GM12878 (cell line): ENCODE measurements at regions not wholly inside any gene's neighbourhood (a gene's known extent, or its start where the extent isn't known, plus 50 kb on each side); places are given as distances from the start of the nearest gene placed in this dataset.
A peak's percentile ranks its signal among the peaks of the same experiment; 100 is the strongest.

Experiments used
- ATAC-seq: fragments of 200-7000 bp; cut with Tn5 transposase; 3 replicates; pipeline ENCODE4 v1.9.1; 2020; ENCODE audit warnings: mild to moderate bottlenecking, moderate library complexity
- BruUV-seq: library from RNA; stranded (reverse); fragments of 400-500 nt; replicated peaks from 2 replicates; lab custom pipeline; 2021; lab: Mats Ljungman, UMichigan
- CTCF ChIA-PET: fragments of 300-600 bp; sonication (Branson Sonifier 250); formaldehyde crosslinking; extraction: SDS; loops from one replicate; lab custom pipeline; 2021; ENCODE audit warnings: inconsistent platforms; lab: Yijun Ruan, JAX
- POLR2A ChIA-PET: fragments of 350-600 bp; formaldehyde crosslinking; extraction: SDS; loops from one replicate; lab custom pipeline; 2021; ENCODE audit warnings: inconsistent platforms; lab: Charles Lee
- RAD21 ChIA-PET: fragments of 300-600 bp; sonication (Branson Sonifier 250); formaldehyde crosslinking; loops from one replicate; lab custom pipeline; 2023; ENCODE audit warnings: antibody characterized with exemption; ENCODE audit not compliant: unreplicated experiment; lab: Charles Lee
- SMC1A ChIA-PET: fragments of 300-600 bp; sonication (Branson Sonifier 250); formaldehyde crosslinking; loops from one replicate; lab custom pipeline; 2023; ENCODE audit not compliant: unreplicated experiment, uncharacterized antibody; lab: Charles Lee
- DNase-seq: peaks from one replicate; pipeline ENCODE4 v3.0.0-alpha.2; 2011; ENCODE audit warnings: low read depth, low spot score
- FAIRE-seq: peaks from 3 replicates; lab custom pipeline; 2011; peaks lifted over from hg19 to GRCh38; lab: Jason Lieb, UNC
- H2AFZ ChIP-seq: 2 replicates; pipeline ENCODE4 v1.6.0; 2011; ENCODE audit warnings: low read depth, low read length, control low read depth; ENCODE audit not compliant: control insufficient read depth
- H3K27ac ChIP-seq: 2 replicates; pipeline ENCODE4 v1.5.1; 2011; ENCODE audit warnings: control low read depth; ENCODE audit not compliant: control insufficient read depth, insufficient read depth
- H3K27me3 ChIP-seq, 2 experiments: replicated peaks in 1 of 2; 2 replicates each; pipeline versions ENCODE4 v1.6.0 to v1.6.1; 2011; ENCODE audit warnings: low read length in 1 of 2; ENCODE audit not compliant: control insufficient read depth in 2 of 2, insufficient read depth in 2 of 2
- H3K36me3 ChIP-seq, 2 experiments: 2 replicates each; pipeline ENCODE4 v1.5.1; 2011; ENCODE audit warnings: low read length in 1 of 2; ENCODE audit not compliant: control insufficient read depth in 2 of 2, insufficient read depth in 2 of 2
- H3K4me1 ChIP-seq: 2 replicates; pipeline ENCODE4 v1.6.1; 2011; ENCODE audit warnings: mild to moderate bottlenecking, low read length, moderate library complexity, mixed read lengths; ENCODE audit not compliant: control insufficient read depth, insufficient read depth
- H3K4me2 ChIP-seq: 2 replicates; pipeline ENCODE4 v1.6.0; 2011; ENCODE audit warnings: control low read depth; ENCODE audit not compliant: control insufficient read depth, insufficient read depth
- H3K4me3 ChIP-seq: fragments of 200-600 bp; sonication (generic); 2 replicates; pipeline ENCODE4 v1.5.1; 2016
- H3K79me2 ChIP-seq: 2 replicates; pipeline ENCODE4 v1.6.0; 2011; ENCODE audit warnings: low read length; ENCODE audit not compliant: control insufficient read depth, insufficient read depth
- H3K9ac ChIP-seq: 2 replicates; pipeline ENCODE4 v1.8.0; 2011; ENCODE audit warnings: low read length, control low read depth, mixed read lengths; ENCODE audit not compliant: control insufficient read depth, insufficient read depth
- H3K9me3 ChIP-seq: replicated peaks from 3 replicates; pipeline ENCODE4 v1.5.1; 2011; ENCODE audit warnings: mild to moderate bottlenecking, low read length; ENCODE audit not compliant: control insufficient read depth, insufficient read depth
- H4K20me1 ChIP-seq: 2 replicates; pipeline ENCODE4 v1.6.0; 2011; ENCODE audit not compliant: control insufficient read depth, insufficient read depth
- CHD1 ChIP-seq: IDR thresholded peaks from 2 replicates; pipeline ENCODE4 v1.6.1; 2012; ENCODE audit warnings: low read depth, low read length, improper control_type of control experiment
- EGR1 ChIP-seq, 2 experiments: IDR thresholded peaks; 1 replicate in 1 of 2; 2 replicates in 1 of 2; pipeline ENCODE4 v1.6.1; 2011 to 2012; ENCODE audit warnings: low read depth in 2 of 2, low read length in 2 of 2, borderline replicate concordance in 1 of 2, mild to moderate bottlenecking in 1 of 2, moderate library complexity in 1 of 2
- HDGF ChIP-seq: fragments of 450-650 bp; IDR thresholded peaks from 2 replicates; pipeline ENCODE4 v1.6.1; 2016; ENCODE audit warnings: antibody characterized with exemption
- MTA2 ChIP-seq: fragments of 450-650 bp; IDR thresholded peaks from 2 replicates; pipeline ENCODE4 v1.6.1; 2016; ENCODE audit warnings: low read depth, mild to moderate bottlenecking, moderate library complexity
- MTA3 ChIP-seq: IDR thresholded peaks from 2 replicates; pipeline ENCODE4 v1.6.1; 2012; ENCODE audit warnings: low read length, inconsistent platforms, borderline replicate concordance
- YY1 ChIP-seq: IDR thresholded peaks from 2 replicates; pipeline ENCODE4 v1.6.1; 2011; ENCODE audit warnings: low read depth, mild to moderate bottlenecking, low read length
- WGBS: methylation state at CpG from one replicate; pipeline ENCODE4 v1.1.6; 2016; ENCODE audit warnings: low lambda C conversion rate; ENCODE audit not compliant: insufficient replicate concordance, insufficient coverage; ENCODE audit errors: missing lambda C conversion rate; 5-methylcytosine and 5-hydroxymethylcytosine counted together
- in situ Hi-C: fragments of 300-500 bp; cut with MboI; formaldehyde crosslinking; loops from 9 replicates; pipeline ENCODE4 v1.14.3; 2018; ENCODE audit warnings: mixed read lengths
- intact Hi-C: fragments of 100-400 bp; cut with micrococcal nuclease; formaldehyde crosslinking; loops from one replicate; pipeline ENCODE4 v1.14.2; 2022; ENCODE audit not compliant: unreplicated experiment
- TF ChIP-seq, protein P1 (sequence below): IDR thresholded peaks from 2 replicates; pipeline ENCODE4 v1.6.1; 2012; ENCODE audit warnings: mild to moderate bottlenecking, low read depth, low read length
- TF ChIP-seq, protein P2 (sequence below): fragments of 450-650 bp; IDR thresholded peaks from 2 replicates; pipeline ENCODE4 v1.6.1; 2018; ENCODE audit warnings: mild to moderate bottlenecking, low read depth, moderate library complexity; ENCODE audit not compliant: partially characterized antibody
- TF ChIP-seq, protein P3 (sequence below): IDR thresholded peaks from 2 replicates; pipeline ENCODE4 v1.6.1; 2011; ENCODE audit warnings: mild to moderate bottlenecking, low read depth, low read length, moderate library complexity; ENCODE audit not compliant: insufficient replicate concordance

DNA sequence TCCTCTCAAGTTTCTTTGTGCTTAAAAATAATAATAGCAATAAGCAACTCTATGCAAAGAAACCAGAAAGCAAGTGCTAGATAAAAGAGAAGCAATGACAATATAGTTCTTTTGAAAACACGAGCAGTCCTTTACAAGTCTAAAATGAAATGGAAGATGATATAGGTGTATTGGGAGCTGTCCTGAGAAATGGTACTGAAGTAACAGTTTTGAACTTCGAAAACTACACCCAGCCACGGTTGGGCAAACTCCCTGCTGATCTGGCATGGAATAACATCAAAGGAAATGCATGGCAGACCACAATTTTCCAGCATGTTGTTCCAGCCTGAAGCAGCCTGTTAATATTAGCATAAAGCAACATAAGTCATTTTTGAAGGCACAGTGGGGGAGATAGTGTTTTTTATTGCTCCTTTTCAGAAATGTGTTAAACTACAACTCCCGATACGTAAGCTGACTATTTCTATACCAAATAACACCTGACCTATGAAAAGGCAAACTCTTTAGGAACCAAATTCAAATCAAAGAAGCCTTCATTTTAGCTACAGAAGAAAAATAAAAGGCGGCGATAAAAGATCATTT, 596.1 kb upstream of the KLHL29 start:
- SMC1A ChIA-PET: no interaction called here
- FAIRE-seq (no peak), DNase-seq (no peak), ATAC-seq (no peak)
- no peaks in the 10 kb centered on the region for H4K20me1 ChIP-seq
- H3K4me2 ChIP-seq: no peak overlapping the region
- H3K36me3 ChIP-seq: no peaks in the 10 kb centered on the region
- H3K9me3 ChIP-seq: no peaks in the 10 kb centered on the region
- H3K27me3 ChIP-seq: no peaks in the 10 kb centered on the region
- CTCF ChIA-PET: no interaction called here
- H3K4me1 ChIP-seq: no peaks in the 10 kb centered on the region
- RAD21 ChIA-PET: no interaction called here
- BruUV-seq: no TSS peak
- H3K4me3 ChIP-seq: no peak overlapping the region
- H3K9ac ChIP-seq: no peak overlapping the region
- no peak overlapping the region for H3K27ac ChIP-seq
- H3K79me2 ChIP-seq: no peaks in the 10 kb centered on the region
- 47% methylated on average over 7 of the region's 7 CpGs for WGBS
- POLR2A ChIA-PET: no interaction called here
- no peak for TF ChIP-seq YY1
- TF ChIP-seq, protein P1, sequence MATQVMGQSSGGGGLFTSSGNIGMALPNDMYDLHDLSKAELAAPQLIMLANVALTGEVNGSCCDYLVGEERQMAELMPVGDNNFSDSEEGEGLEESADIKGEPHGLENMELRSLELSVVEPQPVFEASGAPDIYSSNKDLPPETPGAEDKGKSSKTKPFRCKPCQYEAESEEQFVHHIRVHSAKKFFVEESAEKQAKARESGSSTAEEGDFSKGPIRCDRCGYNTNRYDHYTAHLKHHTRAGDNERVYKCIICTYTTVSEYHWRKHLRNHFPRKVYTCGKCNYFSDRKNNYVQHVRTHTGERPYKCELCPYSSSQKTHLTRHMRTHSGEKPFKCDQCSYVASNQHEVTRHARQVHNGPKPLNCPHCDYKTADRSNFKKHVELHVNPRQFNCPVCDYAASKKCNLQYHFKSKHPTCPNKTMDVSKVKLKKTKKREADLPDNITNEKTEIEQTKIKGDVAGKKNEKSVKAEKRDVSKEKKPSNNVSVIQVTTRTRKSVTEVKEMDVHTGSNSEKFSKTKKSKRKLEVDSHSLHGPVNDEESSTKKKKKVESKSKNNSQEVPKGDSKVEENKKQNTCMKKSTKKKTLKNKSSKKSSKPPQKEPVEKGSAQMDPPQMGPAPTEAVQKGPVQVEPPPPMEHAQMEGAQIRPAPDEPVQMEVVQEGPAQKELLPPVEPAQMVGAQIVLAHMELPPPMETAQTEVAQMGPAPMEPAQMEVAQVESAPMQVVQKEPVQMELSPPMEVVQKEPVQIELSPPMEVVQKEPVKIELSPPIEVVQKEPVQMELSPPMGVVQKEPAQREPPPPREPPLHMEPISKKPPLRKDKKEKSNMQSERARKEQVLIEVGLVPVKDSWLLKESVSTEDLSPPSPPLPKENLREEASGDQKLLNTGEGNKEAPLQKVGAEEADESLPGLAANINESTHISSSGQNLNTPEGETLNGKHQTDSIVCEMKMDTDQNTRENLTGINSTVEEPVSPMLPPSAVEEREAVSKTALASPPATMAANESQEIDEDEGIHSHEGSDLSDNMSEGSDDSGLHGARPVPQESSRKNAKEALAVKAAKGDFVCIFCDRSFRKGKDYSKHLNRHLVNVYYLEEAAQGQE: peak; percentile 65; the same call in 1 of the 2 replicates
- intact Hi-C loops: no loop called here
- in situ Hi-C loops: no loop called here
- H2AFZ ChIP-seq: no peak overlapping the region

DNA sequence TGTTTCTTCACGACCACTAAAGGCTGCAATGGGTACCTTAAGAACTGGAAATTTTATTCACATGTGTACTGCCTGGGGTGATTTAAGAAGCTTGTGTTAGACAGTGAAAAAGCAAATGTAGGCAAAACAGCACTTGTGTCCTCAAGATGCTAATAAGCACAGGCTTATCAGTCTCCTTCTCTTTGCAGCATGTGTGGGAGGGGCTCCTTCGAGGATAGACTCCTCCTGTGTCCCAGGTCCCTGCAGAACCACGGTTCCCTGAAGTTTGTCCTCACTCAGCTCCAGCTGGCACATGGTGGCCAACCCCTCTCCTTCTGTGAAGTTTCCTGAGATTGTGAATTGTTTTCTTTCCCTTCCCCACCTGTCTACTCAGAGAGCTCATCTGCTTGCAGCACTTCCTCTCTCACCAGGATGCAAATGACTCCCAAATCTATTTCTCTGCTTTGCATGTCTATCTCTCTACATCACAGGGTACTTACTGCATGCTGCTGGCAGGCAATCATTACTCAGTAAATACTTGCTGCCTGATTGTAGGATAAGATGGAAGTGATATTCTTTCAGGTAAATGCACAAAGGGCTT, 589.6 kb upstream of the KLHL29 start:
- Histone ChIP-seq H3K27me3 (no peaks in the 10 kb centered on the region), H3K27ac (no peak overlapping the region), H3K4me3 (no peak overlapping the region), H3K36me3 (no peaks in the 10 kb centered on the region), H2AFZ (no peak overlapping the region), H3K79me2 (no peaks in the 10 kb centered on the region), H3K4me2 (no peak overlapping the region), H4K20me1 (no peaks in the 10 kb centered on the region), H3K4me1 (no peaks in the 10 kb centered on the region), H3K9ac (no peak overlapping the region), H3K9me3 (no peaks in the 10 kb centered on the region)
- intact Hi-C loops (no loop called here), in situ Hi-C loops (no loop called here)
- BruUV-seq: no TSS peak
- DNase-seq (no peak), ATAC-seq (no peak), FAIRE-seq (no peak)
- SMC1A ChIA-PET: no interaction called here
- POLR2A ChIA-PET: no interaction called here
- WGBS: 0% methylated on average over 3 of the region's 3 CpGs
- RAD21 ChIA-PET: no interaction called here
- CTCF ChIA-PET: interaction anchor here (0.6 kb wide), 1 partner anchor 14 kb away, joined by 3 read pairs; no protein-coding TSS in a partner anchor
- TF ChIP-seq CHD1: no peak
- TF ChIP-seq, protein P2, sequence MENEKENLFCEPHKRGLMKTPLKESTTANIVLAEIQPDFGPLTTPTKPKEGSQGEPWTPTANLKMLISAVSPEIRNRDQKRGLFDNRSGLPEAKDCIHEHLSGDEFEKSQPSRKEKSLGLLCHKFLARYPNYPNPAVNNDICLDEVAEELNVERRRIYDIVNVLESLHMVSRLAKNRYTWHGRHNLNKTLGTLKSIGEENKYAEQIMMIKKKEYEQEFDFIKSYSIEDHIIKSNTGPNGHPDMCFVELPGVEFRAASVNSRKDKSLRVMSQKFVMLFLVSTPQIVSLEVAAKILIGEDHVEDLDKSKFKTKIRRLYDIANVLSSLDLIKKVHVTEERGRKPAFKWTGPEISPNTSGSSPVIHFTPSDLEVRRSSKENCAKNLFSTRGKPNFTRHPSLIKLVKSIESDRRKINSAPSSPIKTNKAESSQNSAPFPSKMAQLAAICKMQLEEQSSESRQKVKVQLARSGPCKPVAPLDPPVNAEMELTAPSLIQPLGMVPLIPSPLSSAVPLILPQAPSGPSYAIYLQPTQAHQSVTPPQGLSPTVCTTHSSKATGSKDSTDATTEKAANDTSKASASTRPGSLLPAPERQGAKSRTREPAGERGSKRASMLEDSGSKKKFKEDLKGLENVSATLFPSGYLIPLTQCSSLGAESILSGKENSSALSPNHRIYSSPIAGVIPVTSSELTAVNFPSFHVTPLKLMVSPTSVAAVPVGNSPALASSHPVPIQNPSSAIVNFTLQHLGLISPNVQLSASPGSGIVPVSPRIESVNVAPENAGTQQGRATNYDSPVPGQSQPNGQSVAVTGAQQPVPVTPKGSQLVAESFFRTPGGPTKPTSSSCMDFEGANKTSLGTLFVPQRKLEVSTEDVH: no peak
- TF ChIP-seq, protein P3, sequence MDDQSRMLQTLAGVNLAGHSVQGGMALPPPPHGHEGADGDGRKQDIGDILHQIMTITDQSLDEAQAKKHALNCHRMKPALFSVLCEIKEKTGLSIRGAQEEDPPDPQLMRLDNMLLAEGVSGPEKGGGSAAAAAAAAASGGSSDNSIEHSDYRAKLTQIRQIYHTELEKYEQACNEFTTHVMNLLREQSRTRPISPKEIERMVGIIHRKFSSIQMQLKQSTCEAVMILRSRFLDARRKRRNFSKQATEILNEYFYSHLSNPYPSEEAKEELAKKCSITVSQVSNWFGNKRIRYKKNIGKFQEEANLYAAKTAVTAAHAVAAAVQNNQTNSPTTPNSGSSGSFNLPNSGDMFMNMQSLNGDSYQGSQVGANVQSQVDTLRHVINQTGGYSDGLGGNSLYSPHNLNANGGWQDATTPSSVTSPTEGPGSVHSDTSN: no peak
- TF ChIP-seq MTA3: no peak
- no peak for TF ChIP-seq EGR1 (IDR thresholded peaks at IDR 0.05; ENCODE audit: borderline replicate concordance in 1 of 2, low read depth in 2 of 2, low read length in 2 of 2)
- TF ChIP-seq HDGF: no peak
- TF ChIP-seq MTA2: no peak
